Hepatocyte (in vitro differentiated cells): ENCODE measurements at regions not wholly inside any gene's neighbourhood (a gene's known extent, or its start where the extent isn't known, plus 50 kb on each side); places are given as distances from the start of the nearest gene placed in this dataset.

Experiments
- CTCF ChIP-seq: fragments of 200-600 bp; sonication (generic); IDR thresholded peaks from 2 replicates; pipeline ENCODE4 v1.5.1; 2016; ENCODE audit warnings: antibody characterized with exemption, mild to moderate bottlenecking; ENCODE audit not compliant: poor library complexity
- EZH2 ChIP-seq: fragments of 200-600 bp; sonication (generic); IDR thresholded peaks from 2 replicates; pipeline ENCODE4 v1.6.1; 2016; ENCODE audit warnings: antibody characterized with exemption, mild to moderate bottlenecking, borderline replicate concordance

GRCh38 chr3:118207271-118207670 lies 827.4 kb downstream of the IGSF11 start:
- no peak for TF ChIP-seq CTCF
- no peak for TF ChIP-seq EZH2
